HG02798 (cell line): ENCODE measurements at regions not wholly inside any gene's neighbourhood (a gene's known extent, or its start where the extent isn't known, plus 50 kb on each side); places are given as distances from the start of the nearest gene placed in this dataset.

ENCODE experiments used
- ATAC-seq: cut with Tn5 transposase; IDR thresholded peaks from one replicate; pipeline ENCODE4 v1.9.1; 2021; ENCODE audit warnings: mild to moderate bottlenecking; ENCODE audit not compliant: unreplicated experiment, poor library complexity

DNA sequence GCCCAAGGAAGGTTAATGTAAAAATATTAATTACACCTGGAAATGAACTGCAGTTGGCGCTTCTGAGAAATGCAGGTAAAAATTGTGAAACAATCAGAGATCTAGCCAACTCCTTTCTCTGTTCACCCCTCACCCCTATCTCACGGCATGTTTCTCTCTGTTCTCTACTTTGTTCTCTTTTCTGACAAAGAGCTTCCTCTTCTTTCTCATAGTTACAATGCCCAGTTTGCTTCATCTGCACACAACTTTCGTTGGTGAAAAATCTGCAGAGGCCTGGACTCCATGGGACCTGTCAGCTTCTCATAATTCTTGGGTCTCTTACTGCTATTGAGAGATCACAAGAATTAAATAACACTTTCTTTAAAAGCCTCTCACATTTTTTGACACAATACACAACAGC lies 212.9 kb upstream of the LRRN1 start:
- no peak for ATAC-seq

DNA sequence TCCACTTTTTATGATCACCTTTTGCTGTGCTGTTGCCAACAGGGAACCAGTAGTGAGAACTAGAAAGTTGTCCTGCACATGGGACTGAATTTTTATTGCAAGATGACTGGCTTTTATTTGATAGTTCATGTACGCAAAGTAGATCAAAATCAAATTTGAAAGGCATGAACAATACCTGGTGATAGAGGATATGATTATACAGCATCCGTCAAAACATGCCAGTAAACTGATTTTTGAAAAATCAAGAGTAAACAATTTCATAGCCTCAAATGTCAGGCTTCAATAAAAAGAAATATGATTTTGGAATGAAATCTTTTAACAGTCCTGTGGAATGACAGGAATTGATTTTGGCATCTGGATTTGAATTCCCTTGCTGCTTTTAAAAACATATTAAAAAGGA lies 219.6 kb upstream of the LRRN1 start:
- ATAC-seq: no peak

DNA sequence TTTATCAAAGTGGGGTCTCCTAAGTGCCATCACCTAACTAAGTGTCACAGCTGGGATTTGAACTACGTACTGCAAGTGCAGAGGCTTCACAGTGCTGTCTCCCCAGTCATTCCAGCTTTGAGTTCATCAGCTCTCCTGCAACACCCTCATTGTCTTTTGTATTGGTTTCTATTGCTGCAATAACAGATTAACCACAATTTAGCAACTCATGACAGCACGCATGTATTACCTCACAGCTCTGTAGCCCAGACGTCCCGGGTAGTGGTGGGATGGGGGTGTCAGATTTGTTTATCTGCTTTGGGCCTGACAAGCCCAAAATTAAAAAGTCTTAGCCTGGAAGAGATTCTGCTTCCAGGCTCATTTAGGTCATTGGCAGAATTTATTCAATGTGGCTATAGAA lies 220.5 kb upstream of the LRRN1 start:
- ATAC-seq: no peak

DNA sequence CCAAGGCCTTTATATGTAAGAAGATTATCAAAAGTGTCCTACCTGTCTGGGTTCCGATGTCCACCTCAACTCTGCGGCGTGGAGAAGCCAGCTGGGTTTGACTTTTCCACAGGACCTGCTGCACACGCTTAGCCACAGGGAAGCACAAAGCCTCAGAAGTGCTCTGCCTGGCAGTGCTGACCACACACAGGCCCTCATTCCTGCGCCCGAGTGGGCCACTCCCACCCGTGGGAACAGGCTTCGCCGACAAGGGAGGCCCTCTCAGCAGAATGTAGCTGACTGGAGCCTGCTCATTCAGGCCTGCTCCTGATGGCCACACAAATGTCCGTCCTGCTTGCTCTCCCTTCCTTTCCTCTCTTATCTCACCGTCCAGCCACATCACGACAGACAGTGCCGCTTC lies 221.4 kb upstream of the LRRN1 start:
- ATAC-seq: no peak

DNA sequence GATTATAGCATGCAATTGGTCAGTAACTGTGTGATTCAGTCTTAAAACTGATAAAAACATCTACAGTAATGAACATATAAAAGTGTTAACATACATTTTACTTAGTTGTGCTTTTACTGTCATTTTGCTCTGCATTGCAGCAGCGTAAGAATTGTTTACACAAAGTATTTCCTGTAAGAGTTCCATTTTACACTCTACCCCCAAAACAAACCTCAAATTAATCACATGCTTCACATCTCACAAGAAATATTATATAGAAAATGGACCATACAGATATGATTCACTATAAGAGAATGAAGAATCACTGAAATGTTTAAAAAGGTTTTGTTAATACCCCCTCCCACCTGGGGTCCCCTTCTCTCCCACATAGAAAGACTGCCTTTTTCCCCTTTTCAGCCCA lies 225.9 kb upstream of the LRRN1 start:
- no peak for ATAC-seq

DNA sequence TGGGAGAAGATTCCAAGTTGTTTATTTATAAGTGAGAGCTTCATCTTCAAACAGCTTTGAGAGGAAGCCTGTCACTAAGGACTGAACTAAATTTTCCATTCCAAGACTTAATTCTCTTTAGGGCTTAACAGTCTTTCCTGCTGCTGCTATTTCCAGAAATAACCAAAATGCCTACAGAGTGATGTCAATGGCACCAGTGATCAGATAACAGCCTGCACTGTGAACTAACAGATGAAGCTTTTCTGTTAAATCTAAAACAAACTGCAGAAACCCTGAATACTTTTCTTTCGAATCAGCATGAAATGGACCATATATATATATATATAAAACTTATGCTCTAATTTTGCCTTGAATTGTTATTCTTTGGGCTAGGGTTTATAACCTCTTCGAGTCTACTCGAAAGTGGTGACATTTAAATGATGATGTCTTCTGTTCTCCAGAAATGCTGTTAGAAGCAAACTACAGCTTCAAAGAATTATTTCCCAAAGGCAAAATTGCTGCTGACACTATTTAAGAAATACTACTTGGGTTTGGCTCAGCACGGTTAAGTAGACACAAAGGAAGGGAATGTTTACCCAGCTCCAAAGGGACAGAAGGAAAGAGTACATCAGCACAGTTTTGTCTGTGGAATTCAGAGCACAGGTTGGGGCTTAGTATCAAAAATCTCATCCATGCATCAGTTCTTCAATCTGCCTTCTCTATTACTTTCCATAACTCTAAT lies 238.5 kb upstream of the LRRN1 start:
- no peak for ATAC-seq

DNA sequence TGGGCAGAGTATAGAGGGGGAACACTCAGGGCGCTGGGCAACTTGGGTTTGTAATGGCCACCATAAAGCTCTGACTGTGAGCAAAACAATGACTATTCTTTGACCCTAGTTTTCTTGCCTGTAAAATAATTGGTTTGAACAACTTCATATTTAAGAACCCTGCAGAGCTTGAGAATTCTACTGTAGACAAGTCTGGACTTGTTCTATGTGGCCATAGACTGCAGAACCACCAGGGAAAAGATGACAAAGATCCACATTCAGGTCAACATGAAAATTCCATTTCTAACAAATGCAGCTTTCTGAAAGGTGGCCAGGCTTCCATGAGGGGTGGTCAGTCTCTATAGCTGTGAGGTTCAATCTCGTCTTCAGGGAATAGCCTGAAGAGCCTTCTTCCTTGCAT lies 239.4 kb upstream of the LRRN1 start:
- ATAC-seq: no peak

DNA sequence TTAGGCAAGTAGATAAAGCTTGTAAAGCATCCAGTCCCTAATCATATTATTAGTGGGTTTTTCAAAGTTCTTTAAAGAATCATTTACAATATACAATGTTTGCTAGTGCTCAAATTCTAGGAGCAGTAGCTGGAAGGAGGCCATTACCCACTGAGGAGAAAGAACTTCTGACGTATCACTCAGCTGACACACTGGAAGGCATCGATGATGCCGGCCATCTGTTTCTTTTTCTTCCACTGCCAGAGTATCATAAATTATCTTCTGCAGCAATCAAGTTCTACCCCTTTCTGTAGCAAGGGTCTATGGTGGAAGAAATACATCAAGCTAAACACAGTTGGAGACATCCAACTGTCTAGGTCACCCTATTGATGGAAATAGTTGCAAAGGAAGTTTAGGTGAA lies 243.2 kb upstream of the LRRN1 start:
- ATAC-seq: no peak

DNA sequence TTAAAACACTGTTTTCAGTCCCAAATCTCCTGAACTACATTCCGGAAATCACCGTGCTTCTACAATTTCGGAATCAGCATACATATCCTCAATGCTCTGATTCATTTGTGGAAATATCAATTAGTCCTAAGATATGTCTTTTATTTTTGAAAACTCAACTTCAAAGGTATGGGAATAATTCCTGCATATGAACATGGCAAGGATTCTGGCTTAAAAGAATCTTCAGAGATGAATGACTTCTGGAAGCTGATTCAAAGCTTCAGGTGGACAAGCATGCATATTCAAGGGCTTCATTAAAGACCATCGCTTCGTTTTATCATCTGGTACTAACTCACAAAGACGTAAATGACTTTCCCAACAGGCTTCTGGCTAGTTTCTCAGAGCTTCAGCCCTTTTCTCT lies 246.0 kb upstream of the LRRN1 start:
- ATAC-seq: no peak

DNA sequence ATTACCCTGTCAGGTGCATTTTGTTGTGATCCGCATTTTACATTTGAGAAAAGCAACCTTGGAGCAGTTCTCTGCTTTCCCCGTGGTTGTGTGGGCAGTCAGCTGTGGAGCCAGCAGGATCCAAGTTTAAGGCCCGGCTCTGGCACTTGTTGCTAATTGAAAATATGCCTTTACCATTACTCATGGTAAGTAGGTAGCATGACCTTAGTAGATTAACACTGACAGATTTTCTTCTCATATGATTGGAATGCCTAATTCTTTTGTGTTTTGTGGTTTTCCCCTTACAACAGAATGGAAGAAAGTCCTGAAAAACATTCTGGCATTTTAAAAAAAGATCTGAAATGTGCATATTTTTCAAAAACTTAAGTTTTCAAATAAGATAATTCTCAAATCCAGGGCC lies 246.5 kb upstream of the LRRN1 start:
- ATAC-seq: no peak

DNA sequence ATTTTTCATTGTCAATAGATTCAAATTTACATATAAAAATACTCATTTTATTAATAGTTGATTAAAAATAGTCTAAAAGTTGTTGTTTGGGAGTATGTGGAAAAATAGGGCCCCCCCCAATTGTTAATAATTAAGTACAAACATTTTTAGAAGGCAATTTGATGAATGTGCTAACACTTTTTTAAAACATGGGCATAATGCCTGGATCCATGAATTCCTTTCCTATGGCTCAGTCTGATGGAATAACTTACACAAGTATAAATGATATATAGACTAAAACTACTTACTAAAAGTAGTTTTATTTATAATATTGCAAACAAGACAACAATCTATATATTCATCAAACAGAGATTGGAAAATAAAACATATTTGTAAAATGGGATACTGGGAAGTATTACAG lies 247.2 kb upstream of the LRRN1 start:
- ATAC-seq: no peak

DNA sequence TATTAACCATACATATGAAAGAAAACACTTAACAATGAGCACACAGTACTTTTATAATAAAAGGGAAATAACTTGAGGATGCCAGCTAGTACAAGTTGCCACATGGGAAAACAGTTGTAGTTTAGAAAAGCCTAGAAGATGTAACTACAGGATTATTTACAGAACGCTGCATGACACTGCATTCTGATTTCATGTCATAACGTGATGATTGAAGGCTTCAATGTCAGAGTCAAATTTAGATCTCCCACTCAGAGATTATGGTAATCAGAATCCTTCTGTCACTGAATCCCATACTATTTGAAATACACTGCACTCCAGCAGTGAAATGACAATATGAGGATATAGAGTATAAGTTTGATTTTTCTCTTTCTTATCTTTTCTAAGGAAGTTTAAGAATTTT lies 253.9 kb upstream of the LRRN1 start:
- ATAC-seq: no peak

DNA sequence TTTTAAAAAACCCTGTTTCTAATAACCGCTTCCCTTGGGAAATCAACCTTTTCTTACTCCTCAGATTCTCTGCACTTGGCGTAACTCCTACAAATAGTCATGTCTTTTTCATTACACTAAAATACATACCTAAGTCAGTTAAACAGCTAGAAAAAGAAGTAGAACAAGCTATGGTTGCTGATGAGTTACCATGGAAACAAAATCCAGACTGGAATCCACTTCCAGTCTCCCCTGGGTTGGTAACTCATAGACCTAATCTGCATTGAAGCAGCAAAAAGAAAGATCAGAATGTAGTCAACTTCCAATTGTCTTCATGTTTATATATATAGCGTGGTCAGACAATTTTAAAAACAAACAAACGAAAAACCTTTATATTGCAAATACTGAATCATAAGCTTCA lies 260.8 kb upstream of the LRRN1 start:
- no peak for ATAC-seq

DNA sequence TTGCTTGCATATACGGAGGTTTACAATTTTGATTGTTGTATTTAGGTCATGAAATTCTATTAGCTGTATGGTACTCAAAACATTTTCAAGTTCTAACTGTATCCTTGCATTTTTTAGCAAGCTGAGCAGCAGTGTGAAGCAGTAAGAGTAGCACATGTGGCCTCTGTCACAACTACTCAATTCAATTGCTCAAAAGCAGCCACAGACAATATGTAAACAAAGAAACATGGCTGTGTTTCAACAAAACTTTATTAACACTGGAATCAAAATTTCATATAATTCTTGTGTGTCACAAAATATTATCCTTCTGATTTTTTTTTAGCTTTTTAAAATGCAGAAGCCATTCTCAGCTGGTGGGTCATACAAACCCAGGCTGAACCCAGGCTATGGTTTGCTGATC lies 266.7 kb upstream of the LRRN1 start:
- no peak for ATAC-seq

DNA sequence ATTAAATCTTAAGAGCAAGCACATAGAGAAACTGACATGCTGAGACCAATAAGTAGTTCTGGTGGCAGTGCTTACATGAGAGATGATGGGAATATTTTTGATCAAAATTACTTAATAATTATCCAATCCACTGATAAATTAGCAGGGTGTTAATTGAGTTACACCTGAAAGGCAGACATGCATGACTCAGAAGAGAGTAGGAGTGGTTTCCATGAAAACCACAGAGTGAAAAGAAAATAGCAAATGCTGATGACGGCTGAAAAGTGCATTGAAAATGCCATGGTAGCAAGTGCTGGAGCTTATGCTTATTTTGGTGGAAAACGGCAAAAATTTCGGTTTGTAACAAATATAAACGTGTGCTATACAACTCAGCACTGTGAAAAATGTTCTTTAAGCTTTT lies 267.8 kb upstream of the LRRN1 start:
- ATAC-seq: peak; percentile 63

DNA sequence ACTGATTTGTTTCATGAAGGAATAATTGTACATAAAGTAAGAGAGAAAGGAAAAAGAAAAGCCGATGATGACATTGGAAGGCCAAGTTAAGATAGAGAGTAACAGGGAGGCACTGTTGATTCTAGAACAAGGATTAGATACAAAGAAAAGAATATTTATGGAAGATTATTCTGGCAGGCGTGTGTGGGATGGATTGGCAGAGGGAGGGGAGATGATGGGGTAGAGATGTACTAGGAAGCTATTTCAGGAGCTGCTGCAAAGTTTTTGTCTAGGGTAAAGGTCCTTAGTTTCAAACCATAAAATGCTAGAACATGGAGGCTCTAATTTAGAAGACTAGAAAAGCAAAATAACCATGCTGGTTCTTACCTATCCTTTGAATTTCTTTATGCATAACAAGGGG lies 280.0 kb upstream of the LRRN1 start:
- ATAC-seq: no peak

DNA sequence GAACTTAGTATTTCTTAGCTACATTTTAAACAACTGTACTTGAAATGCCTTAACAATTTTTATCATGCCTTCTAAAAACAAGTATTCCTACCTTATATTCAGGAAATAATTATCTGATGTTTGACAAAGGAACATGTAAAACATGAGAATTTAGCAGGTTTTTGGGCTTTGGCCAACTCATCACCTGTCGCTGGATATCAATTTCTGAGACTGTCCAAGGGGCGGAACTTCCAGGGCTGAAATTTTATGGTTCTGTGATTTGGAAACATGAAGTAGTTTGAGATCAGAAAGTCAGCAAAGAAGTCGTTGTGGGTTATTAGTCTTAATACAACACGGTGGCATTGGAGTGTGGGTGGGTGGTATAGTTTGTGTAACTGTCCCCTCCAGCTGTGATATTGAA lies 282.2 kb upstream of the LRRN1 start:
- ATAC-seq: no peak

DNA sequence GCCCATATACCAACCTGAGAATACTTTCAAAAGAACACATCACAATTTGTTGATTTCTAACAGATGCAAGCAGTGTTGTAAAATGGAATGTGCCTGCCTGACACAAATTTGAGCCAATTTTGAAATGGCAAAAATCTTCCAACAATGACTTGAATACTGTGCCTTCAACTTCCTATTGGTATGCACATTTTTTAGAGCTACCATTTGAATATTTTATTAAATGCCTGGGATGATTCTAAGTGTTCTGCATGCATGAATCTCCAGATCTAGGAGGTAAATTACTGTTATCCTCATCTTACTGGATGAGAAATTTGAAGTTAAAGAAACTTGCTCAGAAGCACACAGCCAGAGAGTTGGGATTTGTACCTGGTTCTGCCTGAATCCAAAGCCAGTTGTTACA lies 282.8 kb upstream of the LRRN1 start:
- no peak for ATAC-seq

DNA sequence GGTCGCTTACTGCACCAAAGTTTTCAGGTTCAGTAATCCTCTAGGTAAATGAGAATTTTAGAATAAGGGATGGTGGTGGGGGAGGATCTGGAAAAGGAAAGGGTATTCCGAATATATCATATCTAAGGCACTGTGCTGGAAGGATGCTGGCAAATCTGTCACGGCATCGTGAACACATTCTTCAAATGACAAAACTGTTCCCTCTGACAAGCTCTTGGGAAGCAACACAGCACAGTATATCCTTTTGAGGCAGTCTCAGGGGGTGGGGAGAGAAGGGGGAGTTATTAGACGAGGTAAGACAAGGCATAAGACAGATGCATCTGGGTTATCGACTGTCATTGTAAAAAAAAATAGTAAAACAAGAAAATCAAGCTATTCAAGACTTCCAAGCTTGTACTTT lies 289.6 kb upstream of the LRRN1 start:
- ATAC-seq: no peak

DNA sequence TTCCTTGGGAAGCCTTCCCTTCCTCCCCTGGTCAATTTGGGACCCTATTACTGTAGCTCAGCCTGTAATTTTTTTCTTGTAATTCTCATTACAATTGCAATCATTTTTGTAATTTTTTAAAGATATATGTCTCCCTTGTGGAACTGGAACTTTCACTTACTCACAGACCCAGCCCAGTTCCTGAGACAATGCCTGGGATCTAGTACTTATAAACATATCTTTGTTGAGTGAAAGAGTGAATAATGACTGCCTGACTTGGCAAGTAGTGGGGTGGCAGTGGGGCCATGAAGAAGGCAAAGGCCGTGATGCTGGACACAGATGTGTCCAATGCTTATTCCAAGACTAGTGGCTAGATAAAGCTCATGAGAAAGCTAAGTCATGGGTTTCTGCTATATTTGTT lies 294.5 kb upstream of the LRRN1 start:
- no peak for ATAC-seq

DNA sequence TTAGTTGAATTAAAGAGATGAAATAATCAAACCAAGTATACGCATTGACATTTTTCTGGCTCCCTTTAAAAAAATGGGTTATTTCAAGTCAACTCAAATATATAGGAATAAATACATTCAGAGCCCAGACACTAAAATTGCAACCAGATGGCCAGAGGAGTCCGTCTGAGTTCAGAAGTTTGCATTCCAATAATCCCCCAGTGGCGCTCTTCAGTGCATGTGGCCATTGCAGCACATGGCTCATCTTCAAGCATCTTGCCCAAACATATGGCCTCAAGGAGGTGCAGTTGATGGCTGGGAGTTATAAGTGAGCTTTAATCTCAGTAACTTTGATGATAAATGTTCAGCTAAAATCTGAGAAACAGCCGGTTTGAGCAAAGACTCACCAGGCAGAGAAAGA lies 295.8 kb upstream of the LRRN1 start:
- no peak for ATAC-seq

DNA sequence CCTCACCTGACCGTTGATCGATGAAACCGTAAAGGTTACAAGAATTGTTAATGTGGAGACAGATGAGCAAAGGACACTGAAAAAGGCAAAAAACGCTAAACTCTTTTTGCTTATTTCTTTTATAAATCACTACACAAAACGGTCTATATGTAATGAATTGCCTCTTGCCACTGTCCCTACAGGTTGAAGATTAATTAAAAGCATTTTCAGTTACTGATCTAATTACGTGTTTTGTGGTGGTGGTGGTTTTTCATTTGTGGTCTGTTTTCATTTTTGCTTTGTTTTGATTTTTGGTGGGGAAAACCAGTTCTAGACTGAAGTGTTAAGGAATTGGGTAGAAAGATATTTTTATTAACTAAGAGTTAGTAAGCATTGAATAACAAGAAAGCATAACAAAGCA lies 299.2 kb upstream of the LRRN1 start:
- no peak for ATAC-seq

DNA sequence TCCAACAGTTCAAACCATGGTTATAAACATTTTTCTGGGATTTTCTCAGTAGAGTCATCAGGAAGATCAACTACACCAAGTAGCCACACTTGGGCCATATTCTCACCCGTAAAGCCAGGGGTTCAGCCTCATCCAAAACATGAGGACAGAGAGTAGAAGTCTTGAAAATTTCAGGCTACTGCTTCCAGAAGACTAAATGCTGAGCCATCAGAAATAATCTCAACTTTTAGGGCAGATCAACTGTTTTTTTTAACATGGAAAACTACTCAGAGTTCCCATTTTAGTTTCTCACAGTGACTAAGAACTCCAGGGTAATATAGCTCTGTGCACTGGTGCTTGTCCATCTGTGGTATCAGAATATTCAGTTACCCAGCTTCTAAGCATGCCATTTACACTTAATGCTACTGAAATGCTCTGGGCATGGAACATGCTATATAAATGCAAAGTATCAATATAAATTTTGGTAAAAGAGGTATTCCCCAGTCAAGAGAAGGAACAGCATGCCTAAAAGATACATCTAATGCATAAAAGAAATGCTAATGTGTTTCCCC lies 300.1 kb upstream of the LRRN1 start:
- no peak for ATAC-seq
